HG03442 (cell line): ENCODE measurements at regions not wholly inside any gene's neighbourhood (a gene's known extent, or its start where the extent isn't known, plus 50 kb on each side); places are given as distances from the start of the nearest gene placed in this dataset.

Experiments used
- ATAC-seq: cut with Tn5 transposase; IDR thresholded peaks from one replicate; pipeline ENCODE4 v1.9.1; 2021; ENCODE audit warnings: mild to moderate bottlenecking, moderate library complexity; ENCODE audit not compliant: unreplicated experiment

DNA sequence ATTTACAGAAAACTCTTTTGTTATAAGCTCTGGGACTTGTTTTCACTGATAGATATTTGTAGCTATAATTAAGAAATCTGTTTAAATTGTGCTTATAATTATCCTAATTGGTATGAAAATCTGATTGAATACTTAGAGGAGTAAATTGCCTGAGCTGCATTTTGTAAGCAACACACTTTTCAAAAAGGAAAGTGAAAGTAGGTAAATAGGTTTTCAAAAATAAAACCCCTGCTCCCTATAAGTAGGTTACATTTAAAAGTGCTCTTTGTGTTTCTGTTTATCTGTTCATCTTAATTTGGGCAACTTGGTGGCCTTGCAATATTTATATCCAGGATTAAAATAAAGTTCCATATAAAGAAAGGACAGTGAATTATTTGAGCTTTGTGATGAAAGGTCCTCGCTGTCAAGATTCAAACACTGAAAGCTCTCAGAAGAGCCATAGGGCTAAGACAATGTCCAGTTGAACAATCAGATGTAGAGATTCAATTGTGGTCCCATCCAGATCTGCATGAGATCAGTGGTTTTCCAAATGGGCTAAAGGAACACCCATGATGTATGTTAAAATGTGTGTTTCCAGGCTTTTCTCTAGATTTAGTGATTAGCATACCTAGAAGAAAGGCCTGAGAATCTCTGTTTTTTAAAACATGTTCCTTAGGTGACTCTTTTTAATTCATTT lies 371.6 kb downstream of the RPRM start:
- no peak for ATAC-seq

DNA sequence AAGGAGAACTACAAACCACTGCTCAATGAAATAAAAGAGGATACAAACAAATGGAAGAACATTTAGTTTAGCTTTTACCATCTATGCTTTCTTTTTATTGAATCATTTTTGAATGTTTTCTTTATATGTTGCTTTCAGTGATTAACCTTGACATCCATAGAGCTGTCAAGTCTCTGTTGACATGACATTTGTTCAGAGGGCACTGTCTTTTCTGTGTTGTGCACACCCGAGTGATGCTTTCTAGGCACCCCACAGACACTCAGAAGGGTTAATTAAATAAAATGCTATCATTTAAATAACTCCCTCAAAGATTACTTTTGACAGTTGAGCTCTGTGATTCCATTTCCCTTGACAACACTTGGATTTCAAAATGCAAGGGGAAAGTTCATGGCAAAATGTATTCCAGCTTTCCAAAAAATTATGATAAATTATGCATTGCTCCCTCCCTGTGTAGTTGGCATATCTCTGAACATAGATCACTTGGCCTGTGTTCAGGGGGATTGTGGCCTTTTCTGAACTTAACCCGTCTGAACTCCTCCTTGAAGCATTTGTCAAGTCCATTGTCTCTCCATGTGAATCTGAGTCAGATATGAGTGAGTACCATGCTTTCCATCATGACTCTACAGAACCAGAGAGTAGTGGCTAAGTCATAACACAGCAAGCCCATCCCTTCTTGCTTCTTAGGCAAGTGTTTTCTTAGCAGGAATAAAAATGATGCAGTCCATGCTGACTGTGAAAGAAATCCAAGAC lies 372.6 kb downstream of the RPRM start:
- ATAC-seq: no peak

DNA sequence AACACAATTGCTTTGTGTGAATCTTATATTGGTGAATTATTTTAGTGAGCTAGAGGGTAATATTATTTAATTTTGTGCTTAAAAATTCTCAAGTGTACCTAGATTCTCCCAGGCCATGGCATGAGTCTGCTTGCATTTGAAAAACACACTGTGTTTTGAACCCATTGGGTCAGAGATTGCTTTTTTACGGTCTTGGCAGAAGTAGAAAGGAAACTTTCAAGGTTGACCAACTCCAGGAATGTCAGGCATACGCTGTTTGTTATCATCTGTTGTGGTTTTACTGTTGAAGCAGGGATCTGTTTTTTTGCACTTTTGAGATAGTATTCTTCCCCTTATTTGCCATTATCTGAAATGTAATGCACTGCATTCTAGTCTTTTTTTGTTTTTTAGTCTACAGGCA lies 377.4 kb downstream of the RPRM start:
- ATAC-seq: no peak

DNA sequence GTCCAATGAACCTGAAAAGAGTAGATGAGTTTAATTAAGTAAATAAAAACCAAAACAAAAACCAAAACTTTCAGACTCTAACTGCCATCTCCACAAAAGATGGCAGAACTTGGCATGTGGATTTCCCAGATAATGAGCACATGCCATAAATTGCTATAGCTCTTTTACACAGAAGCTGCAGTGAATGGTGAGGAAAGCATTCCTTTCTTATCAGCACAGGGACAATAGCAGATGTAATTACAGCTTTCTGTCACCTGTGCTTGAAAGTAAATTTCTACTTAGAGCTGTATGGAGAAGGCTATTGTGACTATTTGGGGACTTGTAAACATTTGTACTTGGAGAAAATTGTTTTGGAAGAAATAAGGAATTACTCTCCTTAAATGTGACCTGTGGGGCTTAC lies 378.4 kb downstream of the RPRM start:
- ATAC-seq: no peak

DNA sequence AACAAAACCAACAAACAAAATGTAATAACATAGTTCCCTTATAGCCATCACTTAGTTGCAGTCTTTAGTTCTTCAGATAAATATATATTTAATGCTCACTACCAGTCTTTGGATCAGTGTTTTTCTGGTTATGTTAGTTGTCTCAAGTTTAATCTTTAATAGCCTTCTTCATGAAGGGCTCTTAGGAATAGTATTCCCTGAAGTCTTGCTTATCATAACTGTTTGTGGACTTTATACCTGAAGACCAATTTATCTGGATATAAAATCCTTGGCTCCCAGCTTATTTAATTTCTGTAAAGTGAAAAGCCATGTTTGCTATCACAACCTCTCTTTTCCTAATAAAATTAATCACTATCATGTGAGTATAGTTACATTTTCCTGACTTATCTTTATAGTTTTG lies 379.7 kb downstream of the ARL6IP6 start:
- no peak for ATAC-seq

DNA sequence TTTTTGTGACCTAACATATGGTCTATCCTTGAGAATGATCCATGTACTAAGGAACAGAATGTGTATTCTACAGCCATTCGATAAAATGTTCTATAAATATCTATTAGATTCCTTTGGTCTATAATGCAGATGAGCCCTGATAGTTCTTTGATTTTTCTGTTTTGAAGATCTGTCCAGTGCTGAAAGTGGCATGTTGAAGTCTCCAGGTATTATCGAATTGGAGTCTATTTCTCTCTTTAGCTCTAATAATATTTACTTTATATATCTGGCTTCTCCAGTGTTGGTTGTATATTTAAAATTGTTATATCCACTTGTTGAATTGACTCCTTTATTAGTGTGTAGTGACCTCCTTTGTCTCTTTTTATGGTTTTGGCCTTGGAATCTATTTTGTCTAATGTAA lies 377.9 kb downstream of the ARL6IP6 start:
- ATAC-seq: no peak

DNA sequence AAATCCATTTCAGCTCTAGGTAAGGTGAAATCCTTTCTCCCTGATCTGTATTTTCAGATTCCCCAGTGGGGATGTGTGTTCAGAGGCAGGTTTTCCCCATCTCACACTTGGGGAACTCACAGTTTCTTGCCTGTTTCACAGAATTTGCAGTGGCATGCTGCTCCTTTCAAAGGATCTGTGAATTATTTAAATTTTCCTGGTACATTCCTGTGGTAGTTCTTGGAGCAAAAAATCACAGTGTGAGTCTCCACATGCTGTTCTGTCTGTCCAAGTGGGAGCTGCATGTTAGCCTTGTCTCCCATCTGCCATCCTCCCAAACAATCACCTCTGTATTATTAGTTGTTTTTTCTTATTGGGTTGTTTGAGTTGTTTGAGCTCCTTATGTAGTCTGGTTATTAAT lies 372.9 kb downstream of the ARL6IP6 start:
- no peak for ATAC-seq

DNA sequence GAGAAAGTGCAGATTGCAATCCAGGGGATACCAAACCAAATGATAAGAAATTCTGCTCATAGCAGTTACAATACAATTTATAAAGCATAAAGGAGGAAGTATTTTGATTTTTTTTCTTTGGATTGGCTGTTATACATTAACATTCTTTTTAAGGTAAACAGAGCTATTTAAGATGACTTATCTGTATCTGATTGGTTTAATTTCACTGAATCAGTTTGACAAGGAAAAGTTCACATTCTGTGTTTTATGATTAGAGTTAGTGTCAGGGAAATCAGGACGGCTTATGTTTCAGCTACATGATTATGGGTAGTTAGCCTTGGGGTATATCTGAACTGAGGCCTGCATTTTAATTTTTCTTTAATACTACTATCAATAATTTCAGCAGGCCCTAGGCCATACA lies 360.9 kb downstream of the ARL6IP6 start:
- no peak for ATAC-seq

DNA sequence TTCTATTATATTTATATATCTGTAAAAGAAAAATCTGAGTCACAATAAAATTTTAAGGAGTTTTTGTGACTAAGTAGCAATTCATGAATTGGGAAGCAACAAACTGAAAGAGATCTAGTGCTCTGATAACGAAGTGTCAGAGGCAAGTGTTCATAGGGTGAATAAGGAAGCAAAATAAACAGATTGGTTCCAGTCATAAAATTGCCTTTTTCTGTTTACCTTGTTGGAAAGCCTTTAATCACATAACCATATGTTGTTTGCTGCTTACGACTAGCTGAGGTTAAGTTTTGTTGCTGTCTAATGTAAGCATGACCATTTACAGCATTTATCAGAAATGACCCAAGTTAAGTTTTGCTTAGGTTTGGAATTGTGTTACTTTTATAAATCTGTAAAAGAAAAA lies 358.9 kb downstream of the ARL6IP6 start:
- no peak for ATAC-seq

DNA sequence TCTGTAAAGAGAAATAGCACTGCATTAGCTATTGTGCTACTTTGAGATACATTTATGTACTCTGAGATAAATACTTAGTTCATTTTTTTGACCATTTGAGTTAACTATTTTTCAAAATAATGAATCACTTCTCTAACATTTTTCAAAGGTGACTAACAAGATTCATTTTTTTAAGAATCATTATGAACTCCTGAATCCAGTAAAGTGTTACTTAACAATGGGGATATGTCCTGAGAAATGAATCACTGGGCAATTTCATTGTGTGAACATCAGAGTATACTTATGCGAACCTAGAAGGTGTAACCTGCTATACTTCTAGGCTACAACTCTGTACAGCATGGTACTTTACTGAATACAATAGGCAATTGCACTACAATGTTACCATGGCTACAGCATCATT lies 355.8 kb downstream of the ARL6IP6 start:
- no peak for ATAC-seq

DNA sequence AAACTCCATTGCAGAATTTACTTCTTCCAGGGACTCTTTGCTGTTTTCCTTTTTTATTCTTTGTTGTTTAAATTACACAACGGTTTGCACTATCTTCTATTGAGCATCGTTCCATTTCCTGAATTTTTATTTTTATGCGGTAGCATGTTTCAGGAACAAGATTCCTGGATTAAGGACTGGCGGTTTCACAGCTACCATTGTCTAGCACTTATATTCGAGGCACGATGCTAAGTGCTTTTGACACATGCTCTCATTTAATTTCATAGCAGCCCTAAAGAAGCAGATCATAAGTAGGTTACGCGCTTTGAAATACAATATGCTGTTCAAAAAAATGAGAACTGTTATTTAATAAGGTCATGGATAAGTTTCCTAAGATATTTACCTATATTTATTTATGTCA lies 354.4 kb downstream of the ARL6IP6 start:
- no peak for ATAC-seq

DNA sequence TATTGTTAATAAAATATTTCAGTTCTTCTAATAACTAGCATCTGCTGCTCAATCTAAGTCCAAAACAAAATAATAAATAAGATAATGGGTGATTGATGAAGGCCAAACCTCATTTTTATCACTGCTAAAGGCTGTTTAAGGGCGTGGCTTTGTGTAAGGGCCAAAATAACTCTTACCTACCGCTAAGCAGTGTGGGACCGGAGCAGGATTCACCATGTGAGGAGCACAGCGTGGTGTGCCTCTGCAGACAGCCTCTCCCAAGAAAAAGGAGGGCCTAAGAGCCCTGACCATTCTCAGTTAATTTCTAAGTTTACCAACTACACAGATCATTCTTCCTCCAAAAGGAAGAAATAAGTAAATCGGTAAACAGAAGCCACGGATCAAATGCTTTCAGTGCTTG lies 353.7 kb downstream of the ARL6IP6 start:
- ATAC-seq: no peak

DNA sequence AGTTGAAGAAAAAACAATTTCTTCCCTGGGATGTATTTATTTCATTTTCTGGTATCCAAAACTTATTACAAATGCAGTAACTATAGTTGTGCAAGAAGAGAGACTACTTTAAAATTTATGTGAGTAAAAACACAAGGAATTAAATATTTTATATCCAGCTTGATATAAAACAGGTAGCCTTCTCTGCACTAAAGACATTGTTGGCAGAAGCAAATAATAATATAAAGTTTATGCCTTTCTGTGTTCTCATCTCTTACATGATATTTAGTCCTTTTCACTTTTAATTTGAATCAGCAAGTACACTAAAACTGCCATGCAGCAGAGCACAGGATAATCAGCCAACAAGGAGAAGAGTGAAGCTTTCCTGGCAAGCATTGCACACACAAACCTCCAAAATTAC lies 352.7 kb downstream of the ARL6IP6 start:
- ATAC-seq: no peak

DNA sequence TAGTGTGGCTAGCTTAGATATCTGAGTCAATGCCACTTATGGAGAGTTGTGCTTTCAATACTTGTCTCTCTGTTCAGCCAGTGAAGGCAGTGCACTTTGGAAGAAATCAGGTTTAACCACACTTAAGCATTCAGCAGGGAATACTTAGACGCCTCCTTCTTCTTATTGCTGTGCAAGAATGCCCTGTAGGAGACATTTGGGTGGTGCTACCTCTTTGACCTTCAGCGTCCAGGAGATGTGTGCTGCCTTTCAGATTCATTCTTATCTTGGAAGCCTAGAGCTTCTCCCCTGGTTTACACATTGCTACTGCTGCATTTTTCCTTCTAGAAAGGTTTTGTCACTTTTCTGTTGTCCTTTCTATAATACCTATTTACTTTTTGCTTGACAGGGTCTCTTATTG lies 350.5 kb downstream of the ARL6IP6 start:
- ATAC-seq: no peak

DNA sequence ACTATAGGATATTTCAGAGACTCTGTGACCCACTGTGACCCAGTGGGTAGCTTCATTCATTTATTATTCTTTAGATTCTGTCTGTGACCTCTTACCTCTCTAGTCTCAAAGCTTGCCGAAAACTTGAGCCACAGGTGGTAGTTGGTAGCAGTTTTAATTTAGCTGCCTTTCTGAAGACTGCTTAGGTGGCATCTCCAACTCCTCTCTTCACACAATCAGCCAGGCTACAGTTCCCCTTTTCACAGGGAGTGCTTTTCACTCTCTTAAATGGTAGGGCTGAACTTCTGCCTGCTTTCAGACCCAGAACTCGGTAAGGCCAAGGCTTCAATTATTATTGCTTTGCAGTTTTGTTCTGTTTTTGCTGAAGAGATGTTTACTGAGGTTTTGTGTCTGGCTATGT lies 349.6 kb downstream of the ARL6IP6 start:
- no peak for ATAC-seq

DNA sequence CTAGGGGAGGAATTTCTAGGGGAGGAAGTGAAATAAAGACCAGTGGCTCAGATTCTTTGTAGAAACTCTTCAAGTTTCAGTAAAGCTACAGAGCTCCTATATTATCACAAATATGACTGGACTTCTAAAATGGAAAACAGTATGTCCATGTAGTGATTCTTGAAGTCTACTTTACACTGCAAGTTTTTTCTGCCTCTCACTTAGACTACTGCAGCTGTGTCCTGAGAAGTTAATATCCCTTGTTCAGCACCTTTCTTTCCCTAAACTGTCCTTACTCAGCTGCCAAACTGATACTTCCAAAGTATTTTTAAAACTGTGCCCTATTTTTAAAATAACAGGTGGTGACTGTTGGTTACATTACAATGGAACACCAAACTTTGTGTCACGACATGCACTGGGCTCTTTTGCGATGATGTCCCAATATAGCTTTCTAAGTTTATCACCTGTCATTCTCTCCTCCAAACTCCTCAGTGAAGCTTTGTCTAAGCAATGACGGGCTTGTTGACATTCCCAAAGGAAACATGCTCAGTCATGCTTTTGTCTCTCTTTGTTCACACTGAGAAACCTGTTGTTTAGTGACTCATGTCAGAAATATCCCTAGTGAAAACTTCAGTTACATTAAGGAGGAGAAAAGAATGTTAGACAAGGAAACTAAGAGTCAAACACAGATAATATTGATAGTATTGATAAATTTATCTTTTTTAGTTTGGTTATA lies 341.1 kb downstream of the ARL6IP6 start:
- no peak for ATAC-seq

DNA sequence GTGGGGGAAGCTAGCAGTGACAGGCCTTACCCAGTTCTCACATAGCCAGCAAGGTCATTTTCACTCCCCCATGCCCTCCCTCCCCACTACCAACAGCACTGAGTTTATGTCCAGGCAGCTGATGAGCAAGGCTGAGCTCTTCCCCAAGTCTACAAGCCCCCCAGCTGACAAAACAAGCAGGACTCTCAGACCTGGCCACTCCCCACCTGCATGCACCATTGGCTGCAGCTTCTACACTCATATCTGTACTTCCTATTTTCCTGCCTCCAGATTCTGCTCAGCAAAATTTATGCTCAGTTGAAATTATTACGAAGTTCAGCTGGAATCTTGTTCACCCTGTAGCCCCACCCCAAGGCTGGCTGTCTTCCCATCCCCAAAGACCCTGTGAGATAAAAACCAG lies 339.3 kb downstream of the ARL6IP6 start:
- ATAC-seq: no peak

DNA sequence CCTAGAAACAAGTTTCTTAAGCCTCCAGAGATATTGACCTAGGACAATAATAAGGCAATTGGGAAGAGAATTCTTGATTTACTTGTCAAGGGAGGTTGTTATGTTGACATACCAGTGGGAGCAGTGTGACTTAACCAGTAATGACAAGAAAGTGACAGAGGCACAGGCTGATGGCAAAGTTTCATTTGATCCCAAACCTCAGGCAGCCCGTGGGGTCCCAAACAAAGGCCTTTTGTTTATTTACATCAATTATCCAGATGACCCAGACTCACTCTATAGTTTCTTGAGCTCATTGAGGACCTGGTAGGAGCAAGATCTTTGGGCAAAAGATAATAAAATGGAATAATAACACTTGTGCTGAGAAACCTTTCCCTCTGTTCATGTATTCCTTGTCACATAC lies 336.8 kb downstream of the ARL6IP6 start:
- no peak for ATAC-seq

DNA sequence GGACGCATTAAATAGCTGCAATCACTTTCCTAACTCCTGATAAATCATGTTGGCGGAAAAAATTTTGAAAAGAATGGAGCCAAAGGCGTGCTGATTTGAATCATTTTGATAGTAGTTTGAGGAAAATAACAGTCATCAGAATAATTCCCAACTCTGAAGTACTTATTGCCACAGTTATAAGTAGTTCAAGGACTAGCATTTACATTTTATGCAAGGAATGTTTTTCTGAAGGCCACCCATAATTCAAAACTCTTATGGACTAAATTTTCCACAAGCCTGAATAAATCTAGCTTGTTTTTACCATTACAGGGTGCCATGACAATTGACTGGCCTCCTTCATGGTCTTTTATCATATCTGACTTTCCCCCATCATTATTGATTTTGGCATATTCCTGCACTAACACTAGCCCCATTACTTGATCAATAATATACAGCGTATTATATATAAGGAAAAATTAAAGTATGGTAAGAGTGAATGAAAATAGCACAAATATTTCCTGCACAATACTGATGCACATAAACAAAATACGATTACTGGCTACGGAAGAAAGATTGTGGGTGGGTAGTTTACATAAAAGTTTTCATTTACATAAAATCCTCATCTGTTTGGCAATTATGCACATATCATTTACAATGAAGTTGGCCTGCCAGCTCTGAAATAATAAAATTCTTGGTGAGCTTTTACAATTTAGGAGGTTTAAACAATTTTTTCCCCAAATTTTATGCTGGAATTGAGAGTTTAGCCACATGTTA lies 334.6 kb downstream of the ARL6IP6 start:
- ATAC-seq: no peak

DNA sequence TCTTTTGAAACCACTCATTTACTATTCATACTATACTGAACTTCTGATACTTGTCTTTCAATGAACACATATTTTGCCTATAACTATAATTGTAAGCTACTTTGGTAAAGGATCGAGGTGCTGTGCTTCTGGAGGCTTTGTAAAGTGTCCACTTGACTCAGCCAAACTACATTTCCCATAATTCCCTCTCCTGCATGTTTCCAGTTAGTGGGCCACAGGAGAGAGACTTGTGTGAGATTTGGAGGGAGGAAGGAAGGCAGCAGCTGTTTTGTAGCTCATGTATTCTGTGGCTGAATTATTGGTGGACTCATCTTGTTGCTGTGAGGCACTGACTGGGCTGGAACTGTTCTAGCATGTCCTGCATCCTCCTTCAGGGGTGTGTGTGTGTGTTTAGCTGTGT lies 328.8 kb downstream of the ARL6IP6 start:
- no peak for ATAC-seq

DNA sequence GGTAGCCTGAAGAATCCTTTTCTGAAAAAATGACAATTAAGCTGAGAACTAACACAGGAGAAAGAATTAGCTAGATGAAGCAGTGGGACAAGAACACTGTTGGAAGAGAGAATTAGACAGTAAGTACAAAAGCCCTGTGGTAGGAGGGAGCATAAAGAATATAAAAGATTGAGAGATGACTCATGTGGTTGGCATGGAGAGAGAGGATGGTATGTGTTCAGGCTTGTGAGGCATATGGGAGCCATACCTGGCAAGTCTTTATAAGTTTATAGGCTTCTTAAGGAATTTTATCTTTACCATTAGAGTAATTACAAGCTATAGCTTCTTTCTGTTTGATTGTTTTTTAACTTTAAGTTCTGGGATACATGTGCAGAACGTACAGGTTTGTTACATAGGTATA lies 325.0 kb downstream of the ARL6IP6 start:
- ATAC-seq: no peak
